Activated T-helper 2 cell treated with anti-CD3 and anti-CD28 coated beads, Interferon-gamma antibody, Interleukin-2, Interleukin-4, amounts not matched to agents 10 μg/mL and 5 μg/mL and 100 μg/mL, durations not matched to agents 14 hours and 24 hours and 36 hours (primary cell): ENCODE measurements at regions not wholly inside any gene's neighbourhood (a gene's known extent, or its start where the extent isn't known, plus 50 kb on each side); places are given as distances from the start of the nearest gene placed in this dataset.

Source experiments
- DNase-seq: peaks from one replicate; pipeline ENCODE4 v3.0.0; 2021; ENCODE audit warnings: low spot score
- H3K27ac Mint-ChIP-seq: one replicate; pipeline ENCODE4 v1.8.0; 2021; ENCODE audit warnings: mixed read lengths
- H3K27me3 Mint-ChIP-seq: one replicate; pipeline ENCODE4 v1.8.0; 2021; ENCODE audit warnings: low read depth, mixed read lengths
- H3K36me3 Mint-ChIP-seq: one replicate; pipeline ENCODE4 v1.8.0; 2021; ENCODE audit warnings: low read depth, mixed read lengths
- H3K4me1 Mint-ChIP-seq: one replicate; pipeline ENCODE4 v1.8.0; 2021; ENCODE audit warnings: low read depth, mixed read lengths
- H3K4me3 Mint-ChIP-seq: one replicate; pipeline ENCODE4 v1.8.0; 2021; ENCODE audit warnings: low read depth, mild to moderate bottlenecking, moderate library complexity, mixed read lengths
- H3K9me3 Mint-ChIP-seq: one replicate; pipeline ENCODE4 v1.8.0; 2021; ENCODE audit warnings: mixed read lengths
- intact Hi-C: fragments of 100-400 bp; cut with micrococcal nuclease; formaldehyde crosslinking; loops from one replicate; pipeline ENCODE4 v1.15.1; 2023

- H3K27ac Mint-ChIP-seq = no peak overlapping the region
- H3K4me3 Mint-ChIP-seq = no peak overlapping the region
- DNase-seq = no peak
- no peaks in the 10 kb centered on the region for H3K9me3 Mint-ChIP-seq
- H3K27me3 Mint-ChIP-seq = no peaks in the 10 kb centered on the region
- H3K4me1 Mint-ChIP-seq = no peaks in the 10 kb centered on the region
- no peaks in the 10 kb centered on the region for H3K36me3 Mint-ChIP-seq
- intact Hi-C loops = no loop called here
Measured at GRCh38 chrX:98480606-98481005, 1596.9 kb downstream of the RPA4 start.

DNA sequence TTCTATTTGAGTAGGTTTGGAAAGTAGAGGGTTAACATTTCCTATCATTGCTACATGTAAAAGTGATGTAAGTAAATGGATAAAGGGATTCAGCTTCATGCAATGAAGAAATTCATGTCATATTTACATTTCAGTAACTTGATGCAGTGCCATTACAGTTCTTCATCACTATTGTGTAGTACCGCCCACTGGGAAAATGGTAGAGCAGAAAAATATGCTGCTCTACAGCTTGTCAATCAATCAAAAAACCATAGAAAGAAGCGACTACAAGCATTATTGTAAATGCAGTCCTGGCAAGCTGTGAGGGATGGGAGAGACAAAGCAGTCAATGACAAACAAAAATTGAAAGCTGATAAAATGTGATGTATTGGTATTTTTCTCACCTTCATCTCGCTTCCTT, 1597.9 kb downstream of the RPA4 start:
- H3K4me1 Mint-ChIP-seq = no peaks in the 10 kb centered on the region
- no peak overlapping the region for H3K27ac Mint-ChIP-seq
- H3K9me3 Mint-ChIP-seq = no peaks in the 10 kb centered on the region
- intact Hi-C loops = no loop called here
- no peaks in the 10 kb centered on the region for H3K27me3 Mint-ChIP-seq
- H3K4me3 Mint-ChIP-seq = no peak overlapping the region
- no peak for DNase-seq
- no peaks in the 10 kb centered on the region for H3K36me3 Mint-ChIP-seq

DNA sequence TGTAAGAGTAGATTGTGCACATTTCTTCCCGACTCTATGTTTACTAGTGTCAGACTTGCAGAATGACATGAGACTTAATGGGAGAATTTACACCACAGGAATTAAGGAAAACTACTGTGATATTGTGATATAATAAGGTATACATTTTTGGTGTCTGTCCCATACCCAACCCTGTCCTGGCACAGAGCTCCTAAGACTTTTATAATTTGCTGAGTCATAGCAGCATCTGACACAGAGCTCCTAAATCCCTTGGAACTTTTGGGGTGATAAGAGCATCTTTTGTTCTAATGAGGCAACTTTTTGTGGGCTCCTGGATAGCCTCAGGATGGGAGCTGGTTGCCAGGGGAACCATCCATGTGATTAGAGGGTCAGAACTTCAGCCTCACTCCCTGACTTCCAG, 1607.0 kb downstream of the RPA4 start:
- H3K4me1 Mint-ChIP-seq = no peaks in the 10 kb centered on the region
- intact Hi-C loops = no loop called here
- no peak overlapping the region for H3K27ac Mint-ChIP-seq
- no peak for DNase-seq
- H3K9me3 Mint-ChIP-seq = no peaks in the 10 kb centered on the region
- H3K36me3 Mint-ChIP-seq = no peaks in the 10 kb centered on the region
- H3K27me3 Mint-ChIP-seq = no peaks in the 10 kb centered on the region
- H3K4me3 Mint-ChIP-seq = no peak overlapping the region

DNA sequence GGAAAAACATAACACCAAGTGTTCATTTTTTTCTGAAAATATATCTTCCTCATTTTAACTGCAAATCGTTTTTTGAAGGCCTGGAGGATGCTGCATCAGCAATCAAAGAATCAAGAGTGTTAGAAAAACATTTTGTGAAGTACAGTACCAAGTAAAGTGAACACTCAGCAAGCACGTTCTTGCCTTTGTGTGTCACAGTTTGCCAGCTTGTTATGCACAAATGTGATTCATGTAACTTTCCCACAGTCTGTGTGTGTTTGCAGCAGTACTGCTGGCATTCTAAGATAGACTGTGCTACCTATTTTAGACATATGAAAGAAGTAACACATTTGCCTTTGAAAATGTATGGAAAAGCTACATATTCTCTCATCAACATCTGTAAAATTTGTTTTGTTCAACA, 1617.7 kb downstream of the RPA4 start:
- no peaks in the 10 kb centered on the region for H3K4me1 Mint-ChIP-seq
- H3K9me3 Mint-ChIP-seq = no peaks in the 10 kb centered on the region
- intact Hi-C loops = no loop called here
- H3K36me3 Mint-ChIP-seq = no peaks in the 10 kb centered on the region
- H3K27me3 Mint-ChIP-seq = no peaks in the 10 kb centered on the region
- no peak overlapping the region for H3K4me3 Mint-ChIP-seq
- no peak overlapping the region for H3K27ac Mint-ChIP-seq
- DNase-seq = no peak

- DNase-seq = no peak
- intact Hi-C loops = no loop called here
- Mint-ChIP-seq H3K9me3 (no peaks in the 10 kb centered on the region), H3K27ac (no peak overlapping the region), H3K4me1 (no peaks in the 10 kb centered on the region), H3K4me3 (no peak overlapping the region), H3K27me3 (no peaks in the 10 kb centered on the region), H3K36me3 (no peaks in the 10 kb centered on the region)
Measured at GRCh38 chrX:98506907-98507306, 1623.2 kb downstream of the RPA4 start.

DNA sequence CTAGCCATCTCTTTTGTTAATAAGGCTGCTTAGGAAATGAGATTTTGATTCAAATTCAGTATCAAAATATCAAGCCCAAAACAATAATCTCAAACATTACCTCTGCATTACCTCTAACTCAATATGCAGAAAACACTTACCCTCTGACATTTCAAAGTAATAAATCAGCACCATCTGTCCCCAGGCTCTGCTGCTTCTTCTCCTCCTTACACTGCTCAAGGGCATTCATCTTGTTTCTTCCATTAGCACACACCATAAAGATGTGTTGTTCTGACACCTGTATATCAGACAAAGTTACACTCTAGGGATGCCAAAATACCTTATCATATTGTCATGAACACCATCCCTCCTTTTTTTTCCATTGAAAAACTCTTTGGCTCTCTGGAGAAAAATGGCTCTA, 1630.3 kb downstream of the RPA4 start:
- H3K4me1 Mint-ChIP-seq = no peaks in the 10 kb centered on the region
- H3K27ac Mint-ChIP-seq = no peak overlapping the region
- peaks cover 3% of the 10 kb centered on the region for H3K9me3 Mint-ChIP-seq
- no peaks in the 10 kb centered on the region for H3K36me3 Mint-ChIP-seq
- no peaks in the 10 kb centered on the region for H3K27me3 Mint-ChIP-seq
- intact Hi-C loops = no loop called here
- no peak for DNase-seq
- no peak overlapping the region for H3K4me3 Mint-ChIP-seq

GRCh38 chrX:98516120-98516519, 1632.4 kb downstream of the RPA4 start:
- H3K36me3 Mint-ChIP-seq = no peaks in the 10 kb centered on the region
- no peak for DNase-seq
- no peak overlapping the region for H3K4me3 Mint-ChIP-seq
- no peaks in the 10 kb centered on the region for H3K4me1 Mint-ChIP-seq
- intact Hi-C loops = no loop called here
- H3K9me3 Mint-ChIP-seq = peaks cover 3% of the 10 kb centered on the region
- H3K27ac Mint-ChIP-seq = no peak overlapping the region
- no peaks in the 10 kb centered on the region for H3K27me3 Mint-ChIP-seq

GRCh38 chrX:98523026-98523425, 1639.3 kb downstream of the RPA4 start:
- intact Hi-C loops = no loop called here
- DNase-seq = no peak
- Mint-ChIP-seq H3K27me3 (no peaks in the 10 kb centered on the region), H3K4me1 (no peaks in the 10 kb centered on the region), H3K27ac (no peak overlapping the region), H3K9me3 (no peaks in the 10 kb centered on the region), H3K36me3 (no peaks in the 10 kb centered on the region), H3K4me3 (no peak overlapping the region)

- DNase-seq = no peak
- Mint-ChIP-seq H3K36me3 (no peaks in the 10 kb centered on the region), H3K4me1 (no peaks in the 10 kb centered on the region), H3K9me3 (no peaks in the 10 kb centered on the region), H3K27ac (no peak overlapping the region), H3K27me3 (no peaks in the 10 kb centered on the region), H3K4me3 (no peak overlapping the region)
- intact Hi-C loops = no loop called here
Measured at GRCh38 chrX:98523521-98523920, 1639.8 kb downstream of the RPA4 start.

DNA sequence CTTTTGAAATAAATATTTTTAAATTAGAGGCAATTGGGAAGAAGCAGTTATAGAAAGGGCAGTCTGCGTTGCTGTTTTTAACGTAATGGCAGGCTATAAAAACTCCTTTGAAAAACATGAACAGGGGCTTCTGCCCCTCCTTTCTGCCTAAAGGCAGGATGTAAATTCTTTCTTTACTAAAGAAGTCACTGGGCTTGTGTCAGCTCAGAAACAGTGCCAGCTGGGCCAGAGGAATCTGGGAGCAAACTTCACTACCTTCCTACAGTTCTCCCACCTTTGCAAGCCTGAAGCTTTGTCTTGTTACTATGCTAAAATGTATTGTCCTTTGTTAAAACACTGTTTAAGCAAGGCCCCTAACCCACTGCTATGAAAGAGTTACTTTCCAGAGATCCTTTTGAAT, 1664.8 kb downstream of the RPA4 start:
- no peaks in the 10 kb centered on the region for H3K27me3 Mint-ChIP-seq
- H3K27ac Mint-ChIP-seq = no peak overlapping the region
- no peaks in the 10 kb centered on the region for H3K36me3 Mint-ChIP-seq
- no peak overlapping the region for H3K4me3 Mint-ChIP-seq
- no peaks in the 10 kb centered on the region for H3K9me3 Mint-ChIP-seq
- intact Hi-C loops = no loop called here
- no peak for DNase-seq
- H3K4me1 Mint-ChIP-seq = no peaks in the 10 kb centered on the region

DNA sequence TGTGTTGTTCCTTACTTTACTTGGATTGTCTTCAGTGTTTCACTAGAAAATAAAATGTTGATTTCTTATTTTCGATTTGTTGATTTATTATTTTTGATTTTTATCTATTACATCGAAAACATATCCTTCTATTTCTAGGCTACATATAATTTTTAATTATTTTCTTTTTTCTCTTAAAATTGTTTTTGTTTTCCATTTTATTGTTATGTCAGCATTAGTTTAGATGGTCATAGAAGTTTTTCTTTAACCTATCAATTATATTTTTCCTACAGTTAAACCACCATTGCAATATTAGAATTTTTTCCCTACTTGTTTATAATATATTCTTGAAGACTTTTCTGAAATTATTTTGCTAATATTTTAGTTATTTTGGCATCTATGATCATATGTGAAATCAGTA, 1685.1 kb downstream of the RPA4 start:
- no peaks in the 10 kb centered on the region for H3K36me3 Mint-ChIP-seq
- H3K4me1 Mint-ChIP-seq = no peaks in the 10 kb centered on the region
- intact Hi-C loops = no loop called here
- no peak overlapping the region for H3K4me3 Mint-ChIP-seq
- H3K27ac Mint-ChIP-seq = no peak overlapping the region
- no peaks in the 10 kb centered on the region for H3K27me3 Mint-ChIP-seq
- no peaks in the 10 kb centered on the region for H3K9me3 Mint-ChIP-seq
- DNase-seq = no peak

DNA sequence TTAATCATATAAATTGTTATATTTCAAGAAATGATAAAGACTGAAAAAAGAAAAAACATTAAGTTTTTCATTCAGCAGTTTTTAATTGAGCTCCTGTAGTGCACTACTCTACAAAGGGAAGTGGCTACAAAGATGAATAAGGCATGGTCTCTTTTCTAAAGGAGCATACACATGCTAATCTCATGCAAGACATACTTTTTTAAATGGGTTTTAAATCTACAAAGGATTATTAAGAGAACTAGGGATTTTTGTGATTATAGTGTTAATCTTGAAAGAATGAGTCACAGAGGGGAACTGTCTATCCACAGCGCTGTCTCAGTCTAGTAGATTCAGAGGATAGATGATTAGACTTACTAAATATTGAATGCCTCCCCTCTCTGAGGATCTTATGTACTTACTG, 1722.2 kb downstream of the RPA4 start:
- H3K36me3 Mint-ChIP-seq = no peaks in the 10 kb centered on the region
- no peaks in the 10 kb centered on the region for H3K4me1 Mint-ChIP-seq
- H3K27ac Mint-ChIP-seq = no peak overlapping the region
- H3K4me3 Mint-ChIP-seq = no peak overlapping the region
- intact Hi-C loops = no loop called here
- no peak for DNase-seq
- H3K9me3 Mint-ChIP-seq = peaks cover 6% of the 10 kb centered on the region
- H3K27me3 Mint-ChIP-seq = no peaks in the 10 kb centered on the region

- no peaks in the 10 kb centered on the region for H3K27me3 Mint-ChIP-seq
- no peak overlapping the region for H3K4me3 Mint-ChIP-seq
- H3K4me1 Mint-ChIP-seq = no peaks in the 10 kb centered on the region
- H3K9me3 Mint-ChIP-seq = peaks cover 2% of the 10 kb centered on the region
- intact Hi-C loops = no loop called here
- H3K27ac Mint-ChIP-seq = no peak overlapping the region
- no peaks in the 10 kb centered on the region for H3K36me3 Mint-ChIP-seq
- DNase-seq = no peak
Measured at GRCh38 chrX:98607739-98608138, 1724.0 kb downstream of the RPA4 start.

DNA sequence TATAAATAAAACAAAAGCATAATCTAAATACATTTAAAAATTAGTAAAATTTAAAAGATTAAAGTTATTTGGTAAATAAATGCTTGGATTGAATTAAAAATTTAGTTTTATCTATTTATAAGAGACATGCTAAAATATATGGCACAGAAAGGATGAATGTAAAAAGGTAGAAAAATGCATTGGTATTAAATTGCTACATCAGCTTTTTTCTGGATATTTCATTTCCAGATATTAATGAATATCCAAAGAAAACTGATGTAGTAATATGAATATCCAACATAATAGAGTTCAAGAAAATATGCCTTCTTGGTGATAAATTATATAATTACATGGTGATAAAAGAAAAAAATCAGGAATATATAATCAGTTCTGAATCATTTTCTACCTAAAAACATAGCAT, 1743.9 kb downstream of the RPA4 start:
- no peak for DNase-seq
- no peak overlapping the region for H3K4me3 Mint-ChIP-seq
- no peaks in the 10 kb centered on the region for H3K27me3 Mint-ChIP-seq
- intact Hi-C loops = no loop called here
- no peaks in the 10 kb centered on the region for H3K4me1 Mint-ChIP-seq
- no peaks in the 10 kb centered on the region for H3K36me3 Mint-ChIP-seq
- H3K27ac Mint-ChIP-seq = no peak overlapping the region
- H3K9me3 Mint-ChIP-seq = peaks cover 4% of the 10 kb centered on the region
